Duodenal mucosa (tissue), 2 donors: ENCODE measurements at regions not wholly inside any gene's neighbourhood (a gene's known extent, or its start where the extent isn't known, plus 50 kb on each side); places are given as distances from the start of the nearest gene placed in this dataset.
"Not testable (repeated sequence)": the region's sequence is repeated elsewhere in the genome, so short reads cannot be mapped to it uniquely, and the experiment has no call there.

Experiments used
- H3K27ac ChIP-seq: one replicate; pipeline ENCODE4 v1.7.0; 2013; ENCODE audit warnings: low read depth, low read length
- H3K27me3 ChIP-seq, 2 donors: one replicate each; pipeline ENCODE4 v1.7.0; 2013; ENCODE audit warnings: low read length in 2 of 2, control low read depth in 1 of 2; ENCODE audit not compliant: insufficient read depth in 2 of 2, control insufficient read depth in 1 of 2
- H3K36me3 ChIP-seq, 2 donors: one replicate each; pipeline ENCODE4 v1.7.0; 2013; ENCODE audit warnings: low read length in 2 of 2, control low read depth in 1 of 2; ENCODE audit not compliant: insufficient read depth in 2 of 2, control insufficient read depth in 1 of 2
- H3K4me1 ChIP-seq, 2 donors: one replicate each; pipeline ENCODE4 v1.7.0; 2013; ENCODE audit warnings: low read length in 2 of 2, control low read depth in 1 of 2; ENCODE audit not compliant: insufficient read depth in 2 of 2, control insufficient read depth in 1 of 2
- H3K4me3 ChIP-seq, 2 donors: one replicate each; pipeline ENCODE4 v1.7.0; 2013; ENCODE audit warnings: low read length in 2 of 2, low read depth in 1 of 2
- H3K9ac ChIP-seq, 2 donors: one replicate each; pipeline ENCODE4 v1.7.0; 2013; ENCODE audit warnings: low read length in 2 of 2, low read depth in 1 of 2
- H3K9me3 ChIP-seq, 2 donors: one replicate each; pipeline ENCODE4 v1.7.0; 2013; ENCODE audit warnings: low read length in 2 of 2, control low read depth in 1 of 2; ENCODE audit not compliant: control insufficient read depth in 1 of 2

DNA sequence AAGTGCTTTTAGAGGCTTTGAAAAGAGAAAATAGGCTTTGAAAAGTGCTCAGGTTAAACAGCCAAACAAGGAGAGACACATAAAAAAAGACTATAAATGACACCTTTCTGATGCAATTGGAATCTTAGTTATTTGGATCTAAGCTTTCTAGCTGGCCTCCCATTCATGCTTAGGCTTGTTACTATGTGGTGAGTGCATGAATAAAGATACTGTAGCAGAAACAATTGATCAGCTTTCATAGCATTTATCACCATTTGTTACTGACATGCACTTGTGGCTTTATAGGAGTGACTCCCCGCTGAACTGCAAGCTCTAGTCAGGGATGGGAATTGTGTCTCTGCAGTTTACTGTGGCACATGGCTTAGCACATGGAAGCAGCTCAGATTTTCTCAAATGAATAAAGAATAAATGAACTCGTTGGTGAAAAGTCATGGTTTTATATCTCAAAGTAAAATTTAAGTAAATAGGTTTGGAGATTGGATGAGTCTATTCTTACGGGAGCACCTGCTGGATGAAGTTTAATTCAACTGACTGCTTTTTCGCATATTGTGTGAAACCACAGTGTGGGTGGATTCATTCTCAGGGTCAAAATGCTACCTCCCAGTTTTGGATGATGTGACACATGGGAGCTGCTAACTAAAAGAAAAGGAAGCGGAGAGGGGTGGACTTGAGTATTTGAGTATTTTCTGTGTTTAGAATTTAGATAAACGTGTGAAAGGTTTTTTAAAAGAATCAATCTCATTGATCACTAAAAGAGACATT is 91.1 kb upstream of the NOL4 start:
- H3K36me3 ChIP-seq = no peaks in the 10 kb centered on the region
- no peak overlapping the region for H3K4me3 ChIP-seq
- H3K9me3 ChIP-seq = no peaks in the 10 kb centered on the region
- no peaks in the 10 kb centered on the region for H3K4me1 ChIP-seq
- H3K27me3 ChIP-seq = no peaks in the 10 kb centered on the region
- H3K27ac ChIP-seq = no peak overlapping the region
- H3K9ac ChIP-seq = no peak overlapping the region

DNA sequence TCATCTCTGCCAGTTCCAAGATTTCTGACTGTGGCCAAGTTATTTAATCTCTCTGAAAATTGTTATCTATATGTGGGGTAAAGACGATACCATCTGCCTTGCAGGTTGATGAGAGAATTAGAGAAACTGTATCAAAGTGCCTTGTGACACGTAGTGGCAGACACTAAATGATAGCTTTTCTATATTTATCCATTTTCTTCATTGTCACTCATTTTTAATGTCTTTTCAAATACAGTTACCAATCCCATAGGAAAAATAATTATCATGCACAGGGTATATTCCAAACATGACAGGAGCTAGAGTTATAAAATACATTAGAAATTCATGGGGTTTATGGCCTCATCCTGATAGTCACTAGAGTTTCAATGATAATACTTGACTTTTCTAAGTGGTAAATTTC is 95.6 kb upstream of the NOL4 start:
- Histone ChIP-seq H3K36me3 (no peaks in the 10 kb centered on the region), H3K9ac (no peak overlapping the region), H3K4me1 (no peaks in the 10 kb centered on the region), H3K27me3 (no peaks in the 10 kb centered on the region), H3K9me3 (no peaks in the 10 kb centered on the region), H3K4me3 (no peak overlapping the region), H3K27ac (no peak overlapping the region)

DNA sequence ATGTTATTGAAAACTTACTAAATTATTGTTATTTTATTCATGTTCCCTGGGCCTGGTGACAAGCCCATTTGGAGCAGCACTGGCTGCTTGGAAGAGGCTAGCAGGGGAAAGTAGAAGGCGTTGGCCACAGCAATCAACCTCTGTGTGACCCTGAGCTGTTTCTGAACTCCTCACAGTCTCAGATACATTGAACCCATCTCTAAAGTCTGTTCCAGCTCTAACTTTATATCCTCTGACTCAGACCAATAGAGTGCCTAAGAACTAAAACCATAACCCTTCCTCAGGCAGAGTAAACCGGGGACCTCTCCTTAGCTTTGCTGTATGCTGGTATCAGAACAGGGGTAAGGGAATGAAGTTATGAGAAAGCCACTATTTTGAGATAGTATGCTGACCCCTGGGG is 96.4 kb upstream of the NOL4 start:
- Histone ChIP-seq H3K4me1 (no peaks in the 10 kb centered on the region), H3K4me3 (no peak overlapping the region), H3K27ac (no peak overlapping the region), H3K36me3 (no peaks in the 10 kb centered on the region), H3K9ac (no peak overlapping the region), H3K9me3 (no peaks in the 10 kb centered on the region), H3K27me3 (no peaks in the 10 kb centered on the region)

DNA sequence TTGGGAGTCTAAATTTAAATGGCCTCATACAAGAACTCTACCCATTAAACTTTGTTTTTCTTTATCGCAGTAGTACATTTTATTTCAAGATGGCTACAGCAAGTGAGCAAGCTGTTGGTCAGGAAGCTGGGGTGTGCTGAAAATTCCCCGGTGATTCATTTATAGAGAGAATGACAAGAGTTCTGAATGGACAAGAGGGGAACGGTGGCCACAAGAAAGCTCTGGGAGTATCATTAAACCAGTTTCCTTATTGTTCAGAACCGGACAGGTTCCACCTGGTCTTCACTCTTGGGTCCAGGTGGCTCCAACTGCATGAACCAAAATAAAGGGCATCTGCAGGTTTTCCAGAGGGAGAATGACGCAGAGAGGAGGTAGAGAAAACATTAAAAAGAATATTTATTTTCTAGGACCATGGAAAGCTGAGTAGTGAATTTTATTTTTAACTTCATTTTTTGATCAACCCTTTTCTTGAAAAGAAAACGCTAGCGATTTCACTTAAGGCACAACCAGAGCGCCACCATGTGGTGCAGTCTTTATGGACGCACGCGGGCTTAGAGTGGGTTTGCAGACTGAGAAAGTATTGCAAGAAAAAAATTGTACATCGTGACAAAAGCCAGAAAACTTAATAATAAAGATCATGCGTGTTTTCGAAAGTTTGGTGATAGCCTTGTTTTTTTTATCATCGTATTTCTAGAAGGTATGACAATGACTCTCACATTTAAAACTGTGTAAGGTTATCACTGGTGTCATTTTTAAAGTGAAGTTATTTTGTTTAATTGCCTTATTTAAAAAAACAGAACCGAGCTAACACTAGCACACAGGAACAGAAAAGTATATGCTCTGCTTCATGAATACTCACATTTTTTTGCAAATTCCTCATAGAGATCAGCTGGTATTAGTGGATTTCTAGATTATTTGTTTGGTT is 97.9 kb upstream of the NOL4 start:
- Histone ChIP-seq H3K27me3 (no peaks in the 10 kb centered on the region), H3K36me3 (no peaks in the 10 kb centered on the region), H3K9ac (no peak overlapping the region), H3K27ac (no peak overlapping the region), H3K9me3 (no peaks in the 10 kb centered on the region), H3K4me1 (no peaks in the 10 kb centered on the region), H3K4me3 (no peak overlapping the region)

DNA sequence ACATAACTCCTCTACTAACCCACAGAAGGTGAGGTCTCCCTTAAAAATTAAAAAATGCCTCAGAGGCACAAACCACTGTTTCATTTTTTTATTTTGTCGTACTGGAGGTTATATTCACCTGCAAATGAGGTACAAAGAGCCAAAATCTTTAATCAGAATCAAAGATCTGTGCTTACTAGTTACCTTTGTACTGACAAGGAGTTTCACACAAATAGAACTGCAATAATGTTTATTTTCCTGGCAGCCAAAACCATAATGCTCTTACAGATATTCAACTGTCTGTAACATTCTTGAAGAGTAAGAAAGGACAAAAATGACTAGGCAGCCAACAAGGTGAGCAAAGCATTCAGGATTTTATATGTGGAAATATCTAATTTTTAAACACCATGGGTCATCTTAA is 105.1 kb upstream of the NOL4 start:
- no peak overlapping the region for H3K27ac ChIP-seq
- H3K9me3 ChIP-seq = no peaks in the 10 kb centered on the region
- H3K4me1 ChIP-seq = no peaks in the 10 kb centered on the region
- H3K36me3 ChIP-seq = no peaks in the 10 kb centered on the region
- H3K4me3 ChIP-seq = no peak overlapping the region
- H3K9ac ChIP-seq = no peak overlapping the region
- H3K27me3 ChIP-seq = no peaks in the 10 kb centered on the region

DNA sequence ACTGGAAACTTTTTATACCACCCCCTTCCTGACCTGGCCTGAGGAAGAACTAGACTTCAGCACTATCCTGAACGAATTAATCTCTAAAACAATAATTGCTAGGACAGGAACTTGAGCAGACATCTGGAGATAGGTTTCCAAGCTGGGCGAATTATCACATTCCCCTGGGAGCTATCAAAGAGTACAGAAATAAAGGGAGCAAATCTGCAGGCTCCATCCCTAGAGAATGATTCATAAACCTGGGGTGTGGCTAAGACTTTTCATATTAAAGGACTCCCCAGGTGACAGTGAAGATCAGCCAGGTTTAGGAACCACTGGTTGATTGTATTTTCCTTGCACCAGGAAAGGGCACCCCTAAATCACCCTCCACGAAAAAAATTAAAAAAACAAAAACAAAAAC is 105.6 kb upstream of the NOL4 start:
- Histone ChIP-seq H3K4me3 (no peak overlapping the region), H3K9ac (no peak overlapping the region), H3K27me3 (no peaks in the 10 kb centered on the region), H3K36me3 (no peaks in the 10 kb centered on the region), H3K4me1 (no peaks in the 10 kb centered on the region), H3K9me3 (no peaks in the 10 kb centered on the region), H3K27ac (no peak overlapping the region)

DNA sequence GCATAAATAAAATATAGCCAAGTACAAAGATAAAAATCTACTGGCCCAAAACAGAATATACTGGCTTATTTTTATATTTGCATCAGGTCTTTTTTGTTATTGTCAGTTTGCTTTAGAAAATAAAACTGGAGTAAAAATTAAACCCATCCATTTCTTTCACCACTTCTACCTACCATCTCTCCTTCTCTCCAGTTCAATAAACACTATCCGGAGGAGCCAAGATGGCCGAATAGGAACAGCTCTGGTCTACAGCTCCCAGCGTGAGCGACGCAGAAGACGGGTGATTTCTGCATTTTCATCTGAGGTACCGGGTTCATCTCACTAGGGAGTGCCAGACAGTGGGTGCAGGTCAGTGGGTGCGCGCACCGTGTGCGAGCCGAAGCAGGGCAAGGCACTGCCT is 106.2 kb upstream of the NOL4 start:
- not testable (repeated sequence) for H3K36me3 ChIP-seq, H3K4me1 ChIP-seq, H3K9ac ChIP-seq, H3K27me3 ChIP-seq, H3K9me3 ChIP-seq, H3K4me3 ChIP-seq, H3K27ac ChIP-seq

DNA sequence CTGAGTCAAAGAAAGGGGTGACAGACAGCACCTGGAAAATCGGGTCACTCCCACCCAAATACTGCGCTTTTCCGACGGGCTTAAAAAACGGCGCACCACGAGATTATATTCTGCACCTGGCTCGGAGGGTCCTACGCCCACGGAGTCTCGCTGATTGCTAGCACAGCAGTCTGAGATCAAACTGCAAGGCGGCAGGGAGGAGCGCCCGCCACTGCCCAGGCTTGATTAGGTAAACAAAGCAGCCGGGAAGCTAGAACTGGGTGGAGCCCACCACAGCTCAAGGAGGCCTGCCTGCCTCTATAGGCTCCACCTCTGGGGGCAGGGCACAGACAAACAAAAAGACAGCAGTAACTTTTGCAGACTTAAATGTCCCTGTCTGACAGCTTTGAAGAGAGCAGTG is 106.6 kb upstream of the NOL4 start:
- H3K27me3 ChIP-seq, H3K4me1 ChIP-seq, H3K9me3 ChIP-seq, H3K4me3 ChIP-seq, H3K36me3 ChIP-seq, H3K27ac ChIP-seq, H3K9ac ChIP-seq: not testable (repeated sequence)

DNA sequence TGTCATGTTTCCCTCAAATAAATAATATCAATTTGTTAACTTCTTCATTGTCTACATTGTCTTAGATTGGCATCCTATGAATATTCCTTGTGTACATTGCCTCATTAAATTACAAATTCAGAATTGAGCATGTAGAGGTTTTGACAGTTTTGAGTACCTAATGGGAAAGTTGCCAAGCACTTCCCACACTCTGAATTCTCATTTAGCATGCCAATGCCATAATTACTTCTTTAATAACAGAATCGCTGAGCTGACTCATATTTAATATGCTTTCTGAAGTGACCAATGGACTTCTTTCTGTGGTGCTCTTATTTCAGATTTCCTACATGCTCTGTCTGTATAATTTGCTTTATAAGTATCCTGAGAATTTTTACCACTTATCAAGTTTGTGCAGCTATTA is 114.4 kb upstream of the NOL4 start:
- Histone ChIP-seq H3K36me3 (no peaks in the 10 kb centered on the region), H3K27me3 (no peaks in the 10 kb centered on the region), H3K9me3 (no peaks in the 10 kb centered on the region), H3K27ac (no peak overlapping the region), H3K9ac (no peak overlapping the region), H3K4me1 (no peaks in the 10 kb centered on the region), H3K4me3 (no peak overlapping the region)

DNA sequence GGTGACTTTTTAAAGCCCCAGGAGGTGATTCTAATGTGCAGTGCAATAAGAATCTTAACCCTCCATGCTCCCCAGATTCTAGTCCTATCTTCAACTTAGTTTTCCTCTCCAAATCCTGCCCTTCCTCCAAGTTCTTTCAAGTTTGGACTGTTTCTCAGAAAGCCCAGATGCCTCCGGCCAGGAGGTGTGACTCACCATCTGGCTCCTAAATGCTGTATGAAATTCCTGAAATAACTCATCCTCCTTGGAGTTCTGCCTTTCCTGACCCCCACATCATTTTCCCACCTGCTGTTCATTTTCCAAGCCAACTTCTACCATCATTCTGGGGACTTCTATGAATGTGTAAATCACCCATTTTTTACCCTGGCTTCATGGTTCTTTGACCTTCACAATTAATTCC is 118.2 kb upstream of the NOL4 start:
- H3K4me3 ChIP-seq = no peak overlapping the region
- H3K27me3 ChIP-seq = no peaks in the 10 kb centered on the region
- no peak overlapping the region for H3K9ac ChIP-seq
- no peaks in the 10 kb centered on the region for H3K36me3 ChIP-seq
- no peaks in the 10 kb centered on the region for H3K4me1 ChIP-seq
- no peak overlapping the region for H3K27ac ChIP-seq
- no peaks in the 10 kb centered on the region for H3K9me3 ChIP-seq
